ENCODE measurements at regions not wholly inside any gene's neighbourhood (a gene's known extent, or its start where the extent isn't known, plus 50 kb on each side); places are given as distances from the start of the nearest gene placed in this dataset.

DNA sequence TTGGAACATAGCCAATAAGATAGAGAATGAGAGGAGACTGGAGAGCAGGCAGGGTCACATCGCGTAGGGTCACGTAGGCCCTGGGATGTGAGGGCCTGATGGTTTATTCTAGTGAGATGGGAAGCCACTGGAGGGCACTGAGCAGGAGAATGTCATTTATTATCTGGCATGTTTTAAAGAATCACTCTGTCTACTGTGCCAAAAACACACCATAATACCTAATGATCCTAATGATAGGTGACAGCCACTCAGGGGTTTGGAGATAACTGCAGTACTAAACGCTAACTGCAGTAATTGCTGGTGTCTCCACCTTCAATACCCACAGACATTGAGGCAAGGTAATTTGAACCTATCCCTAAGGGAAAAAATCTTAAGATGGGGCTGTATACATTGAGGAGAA lies 185.4 kb downstream of the TTLL7 start:
- DNase-seq, result no peak

DNA sequence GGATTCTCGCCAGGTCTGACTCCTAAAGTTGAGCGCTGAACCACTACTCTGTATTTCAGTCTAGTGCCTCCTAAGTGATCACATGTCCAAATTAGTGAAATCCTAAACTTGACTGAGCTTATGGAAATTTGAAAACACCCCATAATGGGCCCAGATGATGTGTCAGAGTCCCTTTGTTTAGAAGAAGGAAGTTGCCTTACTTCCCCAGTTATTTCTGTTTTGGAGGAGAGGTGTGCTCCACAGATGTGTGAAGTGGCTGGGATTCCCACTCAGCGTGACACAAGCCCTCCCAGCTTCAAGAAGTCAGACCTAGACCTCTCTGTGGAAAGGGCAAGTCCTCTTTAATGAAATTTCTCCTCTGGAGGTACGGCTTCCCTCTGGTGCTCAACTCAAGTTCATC lies 188.8 kb downstream of the TTLL7 start:
- DNase-seq, result no peak

DNA sequence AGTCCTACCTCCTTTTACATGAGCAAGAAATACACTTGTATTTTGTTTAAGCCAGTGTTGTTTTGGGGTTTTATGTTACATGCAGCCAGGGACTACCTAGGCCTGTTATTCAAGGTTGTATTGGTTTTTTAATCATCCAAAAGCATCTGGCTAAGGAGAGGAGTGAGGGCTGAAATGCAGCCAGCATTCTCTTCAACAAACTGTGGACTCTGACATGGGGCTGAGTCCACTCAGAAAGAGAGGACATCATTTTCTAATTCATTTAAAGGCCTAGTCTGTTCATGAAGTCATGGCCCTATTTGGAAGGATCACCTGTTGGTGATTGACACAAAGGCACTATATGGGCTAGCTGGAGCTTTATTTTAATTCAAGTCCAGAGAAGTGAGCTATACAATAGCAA lies 190.4 kb downstream of the TTLL7 start:
- DNase-seq, result no peak

DNA sequence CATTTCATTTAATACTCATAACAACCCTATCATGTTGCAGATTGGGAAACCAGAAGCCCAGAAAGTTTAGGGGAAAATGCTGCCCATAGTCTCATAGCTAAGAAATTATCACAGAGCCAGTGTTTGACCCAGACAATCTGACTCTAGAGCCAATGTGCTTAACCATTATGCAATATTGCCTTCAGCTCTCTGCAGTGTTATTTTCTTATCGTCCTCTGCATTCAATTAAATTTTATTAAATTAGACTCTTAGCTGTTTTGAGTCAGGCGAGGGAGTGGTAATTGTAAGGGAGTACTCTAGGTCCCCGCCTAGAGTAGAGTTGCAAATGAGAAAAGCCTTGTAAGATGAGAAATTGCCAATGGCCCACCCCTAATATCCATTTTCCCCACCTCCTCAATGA lies 191.1 kb downstream of the TTLL7 start:
- DNase-seq, result no peak

DNA sequence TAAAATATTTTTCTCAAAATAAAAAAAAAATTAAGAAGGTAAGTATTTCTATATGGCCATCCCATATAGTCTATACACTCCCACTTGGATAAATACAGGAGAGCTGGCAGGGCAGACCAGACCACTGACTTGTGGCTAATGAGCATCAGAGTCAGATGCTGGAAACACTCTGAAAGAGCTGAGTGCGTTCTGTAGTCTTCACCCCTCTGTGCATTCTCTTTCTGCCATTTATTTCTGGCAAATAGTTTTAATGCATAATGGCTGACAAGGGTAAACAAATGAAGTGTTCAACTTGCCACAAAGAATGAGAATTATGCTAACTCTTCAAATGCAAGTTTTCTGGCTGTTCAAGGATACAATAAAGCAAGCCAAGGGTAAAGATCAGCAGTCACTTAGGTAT lies 191.7 kb downstream of the TTLL7 start:
- no peak for DNase-seq

DNA sequence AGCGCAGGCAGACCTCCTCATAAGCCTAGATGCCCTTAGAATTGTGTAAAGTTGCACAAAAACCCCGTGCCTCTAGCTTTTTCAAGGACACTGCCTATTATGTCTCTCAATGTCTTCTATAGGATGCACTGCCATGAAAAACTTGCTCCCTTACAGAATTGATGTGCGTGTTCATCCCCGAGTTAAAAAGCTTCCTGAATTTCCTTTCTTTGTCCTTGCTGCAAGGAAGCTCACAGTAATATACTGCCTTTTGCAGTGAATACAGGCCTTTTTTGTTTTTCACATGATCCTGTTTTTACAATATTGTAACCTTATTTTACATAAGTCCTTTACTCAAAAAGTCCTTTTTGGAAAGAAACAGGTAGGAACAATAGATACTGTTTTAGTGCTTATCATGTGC lies 193.0 kb downstream of the TTLL7 start:
- DNase-seq, result no peak

DNA sequence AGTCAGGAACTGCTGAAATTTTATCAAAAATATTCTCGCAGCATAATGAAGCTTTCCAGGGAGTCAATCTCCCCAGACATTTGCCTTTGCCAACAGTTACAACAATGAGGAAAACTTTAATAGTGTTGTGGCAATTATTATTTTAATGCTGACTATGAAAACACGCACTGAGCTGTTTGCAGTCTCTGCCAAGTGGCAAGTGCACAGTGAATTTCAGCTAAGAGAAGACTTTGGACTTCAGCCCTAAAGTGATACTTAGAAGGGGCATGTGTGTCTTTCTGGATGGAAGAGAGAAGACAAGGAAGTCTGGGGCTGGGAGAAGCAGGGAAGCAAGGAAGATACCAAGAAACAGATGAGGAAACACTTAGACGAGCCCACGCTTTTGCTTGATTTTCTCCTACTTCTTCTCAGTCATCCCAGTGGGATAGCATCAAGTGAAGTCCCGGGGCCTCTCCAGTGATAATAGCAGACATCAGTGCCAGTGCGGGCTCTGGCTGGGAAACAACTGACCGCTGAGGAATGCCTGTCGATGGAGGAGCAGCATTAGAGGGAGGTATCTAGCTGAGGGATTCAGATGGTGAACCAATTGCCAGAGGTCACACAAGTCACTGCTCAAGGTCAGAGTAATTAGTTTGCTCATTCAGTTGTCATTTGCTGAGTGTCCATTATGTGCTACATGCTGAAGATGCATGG lies 196.3 kb downstream of the TTLL7 start:
- no peak for DNase-seq

DNA sequence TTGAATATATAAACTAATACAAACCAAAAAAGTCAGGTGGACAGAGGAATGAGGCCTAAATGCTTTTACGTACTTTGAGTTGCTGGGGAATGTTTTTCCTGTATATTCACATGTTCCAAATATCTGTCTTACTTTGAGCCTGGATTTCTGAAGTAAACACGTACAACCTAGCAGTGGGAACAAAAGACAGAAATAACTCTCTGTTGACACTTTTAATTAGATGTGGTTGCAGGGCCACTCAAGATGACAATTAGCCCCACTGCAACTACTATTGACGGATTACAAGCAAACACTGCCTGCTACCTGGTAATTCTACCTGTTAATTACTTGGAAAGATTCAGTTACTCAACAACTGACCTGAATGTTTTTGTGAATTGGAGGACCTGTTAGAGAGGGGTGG lies 196.9 kb downstream of the TTLL7 start:
- DNase-seq, result no peak

DNA sequence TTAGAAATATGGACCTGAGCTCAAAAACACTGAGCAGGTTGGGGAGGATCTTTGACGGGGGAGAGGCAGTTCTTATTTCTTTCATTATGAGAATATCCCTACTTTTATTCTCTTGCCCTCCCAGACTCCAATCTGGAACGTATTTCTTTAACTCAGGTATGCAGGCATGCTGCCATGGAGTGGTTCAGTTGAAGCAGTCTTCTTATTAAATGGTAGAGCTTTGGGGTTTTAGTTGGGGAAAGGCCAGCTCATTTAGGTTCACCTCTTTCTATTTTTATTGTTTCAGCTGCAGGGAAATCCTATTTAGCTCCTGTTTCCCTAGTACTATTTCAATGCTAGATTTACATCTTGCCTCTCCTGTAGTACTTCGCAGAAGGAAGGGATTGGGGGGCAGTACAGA lies 198.9 kb downstream of the TTLL7 start:
- no peak for DNase-seq

DNA sequence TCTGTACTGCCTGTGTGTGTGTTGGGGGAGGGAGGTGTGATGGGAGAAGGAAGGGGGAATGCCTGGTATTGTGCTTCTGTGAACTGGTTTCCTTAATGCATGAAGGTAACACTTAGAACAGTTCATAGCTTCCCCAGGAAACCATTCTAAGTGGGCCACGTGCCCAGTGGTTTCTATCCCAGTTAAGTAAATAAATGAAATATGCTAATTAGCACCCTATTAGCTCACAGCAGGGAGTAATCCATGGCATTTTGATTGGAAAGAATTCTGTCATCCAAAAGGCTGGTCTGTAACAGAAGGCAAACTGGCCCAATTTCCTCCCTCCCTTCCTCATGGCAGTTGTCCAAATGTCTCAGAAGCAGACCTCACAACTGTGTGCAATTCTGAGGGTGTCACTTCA lies 199.3 kb downstream of the TTLL7 start:
- no peak for DNase-seq

DNA sequence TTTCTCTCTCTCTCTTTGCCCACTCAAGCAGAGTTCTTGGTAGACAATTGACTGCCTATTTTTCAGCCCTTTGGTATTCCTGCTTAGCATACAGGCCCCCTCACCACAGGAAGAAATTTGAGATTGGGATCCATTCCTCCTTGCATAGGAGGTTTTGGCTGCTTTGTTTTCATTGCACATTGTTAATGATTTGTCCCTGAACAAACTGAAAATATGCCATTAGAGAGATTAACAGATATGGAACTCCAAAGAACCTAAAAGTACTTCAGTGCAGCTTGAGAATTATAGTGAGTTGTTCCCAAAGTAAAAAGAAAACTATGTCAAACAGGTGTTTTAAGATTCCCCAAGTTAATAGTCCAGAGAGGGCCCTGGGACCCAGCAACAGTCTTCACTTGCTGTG lies 200.0 kb downstream of the TTLL7 start:
- DNase-seq, result no peak

DNA sequence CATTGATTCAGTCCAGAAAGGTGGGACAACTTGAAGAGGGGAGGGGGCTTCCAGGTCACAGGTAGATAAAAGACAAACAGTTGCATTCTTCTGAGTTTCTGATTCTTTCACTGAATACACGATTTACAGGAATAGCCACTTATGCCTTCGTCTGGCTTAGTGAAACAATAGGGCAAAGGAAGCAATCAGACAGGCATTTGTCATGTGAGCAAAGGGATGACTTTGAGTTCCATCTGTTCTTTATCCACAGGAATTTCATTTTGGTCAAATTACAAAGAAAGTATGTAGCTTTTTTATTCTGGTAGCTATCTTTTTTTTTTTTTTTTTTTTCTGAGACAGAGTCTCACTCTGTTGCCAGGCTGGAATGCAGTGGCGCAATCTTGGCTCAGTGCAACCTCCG lies 202.5 kb downstream of the TTLL7 start:
- DNase-seq, result no peak

DNA sequence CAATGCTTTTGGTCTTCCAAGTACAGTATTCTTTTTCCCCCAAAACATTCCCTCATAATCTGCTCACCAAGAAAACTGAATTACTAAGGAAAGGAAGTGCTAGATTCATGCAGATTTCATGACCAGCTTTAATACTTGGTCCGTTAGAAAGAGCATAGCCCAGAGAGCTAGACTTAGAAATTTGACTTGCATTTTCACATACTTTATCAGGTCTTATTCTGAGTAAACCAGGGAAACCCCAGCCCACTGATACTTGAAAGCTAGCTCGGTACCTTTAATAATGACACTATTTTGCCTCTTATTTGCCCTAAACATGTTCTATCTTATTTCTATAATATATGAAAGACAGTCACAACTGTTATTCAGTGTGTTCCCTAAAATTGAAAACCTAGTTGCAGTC lies 204.5 kb downstream of the TTLL7 start:
- no peak for DNase-seq

DNA sequence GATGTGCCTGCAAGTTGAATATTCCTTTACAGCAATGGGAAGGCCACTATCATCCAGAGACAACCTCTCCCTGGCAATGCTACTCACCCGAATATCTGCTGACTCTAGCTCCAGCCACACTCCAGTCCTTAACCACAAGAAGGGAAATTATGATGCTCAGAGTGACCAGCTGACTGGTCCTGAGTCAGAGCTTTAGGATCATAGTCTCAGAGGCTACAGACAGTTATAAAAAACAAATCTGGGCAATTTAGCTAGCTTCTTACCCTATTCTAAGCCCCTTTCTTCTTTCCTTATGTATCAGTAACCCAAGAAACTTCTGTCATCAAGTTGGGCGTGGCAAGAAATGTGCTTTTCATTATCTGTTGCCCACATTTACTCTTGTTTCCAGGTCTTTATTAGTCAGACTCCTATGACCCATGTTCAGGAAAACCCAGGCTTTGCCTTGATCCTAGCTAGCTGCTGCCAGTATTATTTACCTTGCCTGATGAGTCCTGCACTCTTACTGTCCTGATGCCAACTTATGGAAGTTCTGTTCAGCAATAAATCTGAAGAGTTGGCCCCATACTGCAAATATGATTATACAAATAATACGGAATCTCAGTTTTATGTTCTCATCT lies 207.0 kb downstream of the TTLL7 start:
- DNase-seq, result no peak

DNA sequence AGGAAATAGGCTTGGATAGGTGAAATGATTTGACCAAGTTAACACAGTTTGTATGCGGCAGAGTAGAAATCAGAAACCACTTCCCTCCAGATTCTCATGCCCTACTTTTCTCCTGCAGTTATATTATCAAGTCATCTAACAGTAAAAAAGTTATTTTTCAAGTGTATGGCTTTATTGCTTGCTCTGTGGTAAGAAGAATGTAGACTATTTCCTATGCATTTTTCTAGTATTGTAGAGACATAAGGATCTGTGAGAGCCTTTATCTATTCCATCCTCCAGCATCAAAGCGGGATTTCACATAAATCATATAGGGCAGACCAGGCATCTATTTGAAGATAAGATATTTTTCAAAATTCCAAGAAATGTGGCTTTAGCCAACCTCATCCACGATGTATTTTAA lies 208.5 kb downstream of the TTLL7 start:
- DNase-seq, result no peak

DNA sequence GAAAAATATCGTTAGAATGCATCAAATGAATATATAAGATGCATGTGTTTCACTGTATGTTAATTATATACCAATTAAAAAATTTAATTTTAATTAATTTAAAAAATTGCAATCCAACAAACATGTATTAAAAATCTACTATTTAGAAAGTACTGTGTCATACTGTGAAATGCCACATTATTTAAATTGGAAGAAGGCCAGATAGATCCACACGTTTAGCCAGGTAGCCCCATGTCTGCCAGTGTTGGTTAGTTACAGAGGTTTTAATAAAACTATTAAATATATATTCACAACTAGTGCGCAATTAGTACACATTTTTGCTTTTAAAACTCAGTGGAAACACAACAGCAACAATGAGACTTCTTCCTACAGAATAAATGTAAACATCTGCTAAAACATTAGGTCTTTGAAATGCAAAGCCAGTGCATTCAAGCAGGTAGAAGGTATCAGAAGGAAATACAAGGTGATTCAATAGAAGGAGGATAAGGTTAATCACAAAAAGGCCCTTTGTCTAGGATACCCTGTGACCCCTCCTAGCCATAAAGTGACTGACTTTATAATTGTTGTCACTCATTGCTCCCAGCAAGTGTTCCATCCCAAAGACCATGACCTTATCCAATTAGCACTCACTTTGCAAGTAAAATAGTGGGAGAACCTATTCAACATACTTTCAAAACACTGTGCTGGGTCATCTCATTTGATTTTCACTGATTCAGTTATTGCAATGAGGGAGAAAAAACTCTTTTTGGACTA lies 211.5 kb downstream of the TTLL7 start:
- no peak for DNase-seq

DNA sequence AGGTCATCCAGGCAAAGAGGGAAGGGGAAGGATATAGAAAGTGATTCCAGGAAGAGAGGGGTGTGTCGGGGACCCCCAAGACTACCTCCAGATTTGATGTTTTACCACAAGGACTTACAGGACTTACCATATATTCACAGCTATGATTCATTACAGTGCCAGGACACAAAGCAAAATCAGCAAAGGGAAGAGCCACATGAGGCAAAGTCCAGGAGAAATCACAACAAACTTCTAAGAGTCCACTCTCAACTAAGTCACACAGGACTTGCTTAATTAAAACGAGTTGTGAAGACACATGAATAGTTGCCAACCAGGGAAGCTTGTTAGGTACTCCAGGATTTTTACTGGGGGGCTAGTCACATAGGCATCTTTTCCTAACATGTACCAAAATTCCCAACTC lies 217.3 kb downstream of the TTLL7 start:
- DNase-seq, result no peak

DNA sequence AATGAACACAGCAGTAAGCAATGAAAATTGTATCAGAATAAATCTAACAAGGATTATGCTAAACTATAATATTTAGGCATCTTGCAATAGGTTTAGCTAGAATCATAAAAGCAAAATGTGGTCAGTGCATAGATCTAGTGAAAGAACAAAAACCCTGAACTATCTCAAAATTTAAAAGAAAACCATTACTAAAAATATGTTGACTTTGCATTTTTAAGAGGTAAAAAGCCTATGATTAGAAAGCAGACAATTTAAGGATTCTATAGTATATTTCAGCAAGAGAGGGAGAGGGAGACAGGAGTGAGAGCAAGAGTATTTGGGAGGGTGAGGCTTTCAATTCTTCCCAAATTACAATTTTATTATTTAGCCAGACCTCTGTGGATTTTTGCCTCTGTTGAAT lies 219.4 kb downstream of the TTLL7 start:
- DNase-seq, result no peak

DNA sequence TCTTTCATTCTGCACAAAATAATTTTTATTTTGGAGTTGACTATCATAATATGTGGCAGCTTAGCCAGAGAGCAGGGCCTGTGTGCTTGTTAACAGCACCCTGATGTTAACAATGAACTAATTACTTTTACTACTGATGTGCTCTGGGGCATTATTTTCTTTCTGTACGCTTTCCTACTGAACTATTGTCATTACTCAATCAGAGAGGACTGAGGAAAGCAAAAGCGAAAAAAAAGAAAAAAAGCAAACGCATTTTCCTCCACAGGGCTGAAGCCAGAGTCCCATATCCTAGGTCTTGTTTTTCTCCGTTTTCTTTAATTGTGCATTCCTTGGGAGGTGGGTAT lies 221.2 kb downstream of the TTLL7 start:
- no peak for DNase-seq

DNA sequence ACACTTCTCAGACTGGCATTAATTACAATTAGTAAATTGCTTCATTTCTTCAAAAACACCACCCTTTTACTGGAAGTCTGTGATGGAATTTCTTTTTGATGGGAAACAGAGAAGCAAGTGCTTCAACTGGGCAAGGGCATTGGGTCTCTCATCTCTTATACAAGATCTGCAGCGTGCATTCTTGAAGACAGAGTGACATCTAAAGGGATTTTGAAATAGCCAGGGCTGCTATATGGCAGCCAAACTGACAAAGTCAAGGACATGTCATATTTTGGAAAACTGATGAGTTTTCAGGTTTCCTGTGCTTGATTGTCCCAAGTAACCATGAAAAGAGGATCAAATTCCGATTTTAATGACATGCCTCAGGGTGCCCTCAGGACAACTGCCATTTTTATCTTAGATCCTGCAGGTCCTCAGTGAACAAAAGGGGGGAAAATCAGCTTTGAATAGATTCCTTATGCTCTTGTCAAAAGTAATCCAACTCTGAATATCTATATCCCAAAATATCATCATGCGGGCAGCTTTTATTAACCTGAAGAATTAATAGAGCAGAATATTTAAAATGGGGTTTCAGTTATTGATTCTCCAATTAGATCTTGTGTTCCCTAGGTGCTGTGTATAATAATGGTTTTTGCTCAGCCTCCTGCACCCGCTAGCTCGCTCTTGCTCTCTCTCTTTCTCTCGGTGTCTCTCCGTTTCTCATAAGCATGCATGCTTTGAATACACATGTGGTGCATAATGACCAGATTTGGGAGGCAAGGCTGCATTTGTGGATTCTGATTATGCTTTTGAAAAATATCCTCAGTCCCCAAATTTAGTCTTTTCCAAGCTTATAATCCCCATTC lies 221.8 kb downstream of the TTLL7 start:
- DNase-seq, result no peak

DNA sequence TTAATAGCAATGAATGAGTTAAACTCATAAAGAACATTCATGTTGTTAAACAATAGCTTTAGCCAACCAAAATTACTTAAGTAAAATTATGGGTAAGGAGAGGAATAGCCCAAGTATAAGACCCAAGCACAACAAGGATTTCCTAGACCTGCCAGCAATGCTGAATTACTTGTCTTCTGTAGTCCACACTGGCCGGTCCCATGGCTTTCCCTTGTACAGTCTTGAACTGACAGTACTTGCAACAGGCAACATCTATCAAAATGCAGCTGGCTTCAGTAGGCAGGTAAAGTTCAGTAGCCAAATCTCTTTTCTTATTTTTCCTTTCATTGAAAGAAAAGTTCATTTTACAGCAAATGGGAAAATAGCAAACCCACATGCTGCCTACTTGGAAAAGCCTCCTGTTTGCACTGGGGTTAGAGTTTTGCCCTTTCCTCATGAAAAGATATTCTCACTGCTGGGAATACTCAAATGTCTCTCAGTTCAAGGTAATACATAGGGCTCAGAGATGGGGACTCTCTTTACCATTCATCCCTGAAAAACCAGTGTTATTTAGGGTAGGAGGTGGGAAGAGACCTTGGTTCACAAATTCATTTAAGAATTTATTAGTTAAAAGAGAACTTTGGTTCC lies 222.8 kb downstream of the TTLL7 start:
- no peak for DNase-seq

DNA sequence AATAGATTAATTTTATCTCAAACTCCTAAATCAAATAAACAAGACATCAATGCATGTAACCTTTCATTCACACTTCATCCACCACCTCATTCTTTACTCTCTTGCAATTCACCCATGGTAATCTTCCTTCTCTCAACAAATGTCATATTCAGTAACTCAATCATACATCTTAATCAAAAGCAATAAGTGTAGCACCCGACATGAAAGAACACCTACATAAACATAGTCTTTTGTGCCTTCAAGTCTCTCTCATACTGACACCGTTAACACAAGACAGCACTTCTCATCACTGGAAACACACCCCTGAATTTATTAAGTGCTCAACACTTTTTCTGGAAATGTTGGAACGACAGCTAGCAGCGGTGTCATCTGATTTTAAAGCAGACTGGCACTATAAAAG lies 225.9 kb downstream of the TTLL7 start:
- DNase-seq, result no peak

DNA sequence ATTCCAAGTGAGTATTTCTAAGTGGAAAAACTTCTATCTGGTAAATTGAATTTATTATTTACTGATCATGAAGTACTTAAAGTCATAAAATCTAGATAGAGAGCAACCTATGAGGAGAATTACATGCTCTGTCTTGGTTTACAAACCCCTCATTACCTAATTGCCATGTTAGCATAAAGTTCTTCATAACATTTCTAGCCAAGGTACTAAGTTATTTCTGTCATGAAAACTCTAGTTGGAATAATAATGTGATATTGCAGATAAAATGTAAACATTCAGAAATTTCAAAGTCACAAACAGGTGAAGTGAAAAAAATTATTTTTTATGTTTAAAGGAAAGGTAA lies 228.6 kb downstream of the TTLL7 start:
- no peak for DNase-seq
